Activated naive CD4-positive, alpha-beta T cell treated with anti-CD3 and anti-CD28 coated beads, Interleukin-2, amount 10 ng/mL, durations not matched to agents 7 days and 5 days (primary cell): ENCODE measurements at regions not wholly inside any gene's neighbourhood (a gene's known extent, or its start where the extent isn't known, plus 50 kb on each side); places are given as distances from the start of the nearest gene placed in this dataset.

ENCODE experiments used
- CTCF ChIA-PET: fragments of 350-600 bp; sonication (Branson Sonifier 250); formaldehyde crosslinking; loops from one replicate; lab custom pipeline; 2021; ENCODE audit warnings: antibody characterized with exemption; lab: Charles Lee
- DNase-seq: peaks from one replicate; pipeline ENCODE4 v3.0.0-alpha.2; 2020
- H3K27ac Mint-ChIP-seq: one replicate; pipeline ENCODE4 v1.8.0; 2021; ENCODE audit warnings: mild to moderate bottlenecking, moderate library complexity, mixed read lengths
- H3K27me3 Mint-ChIP-seq: one replicate; pipeline ENCODE4 v1.8.0; 2021; ENCODE audit warnings: mild to moderate bottlenecking, mixed read lengths
- H3K36me3 Mint-ChIP-seq: one replicate; pipeline ENCODE4 v1.8.0; 2021; ENCODE audit warnings: mixed read lengths
- H3K4me1 Mint-ChIP-seq: one replicate; pipeline ENCODE4 v1.8.0; 2021; ENCODE audit warnings: mixed read lengths
- H3K4me3 Mint-ChIP-seq: one replicate; pipeline ENCODE4 v1.8.0; 2021; ENCODE audit warnings: mild to moderate bottlenecking, moderate library complexity, mixed read lengths
- H3K9me3 Mint-ChIP-seq: one replicate; pipeline ENCODE4 v1.8.0; 2021; ENCODE audit warnings: mixed read lengths

DNA sequence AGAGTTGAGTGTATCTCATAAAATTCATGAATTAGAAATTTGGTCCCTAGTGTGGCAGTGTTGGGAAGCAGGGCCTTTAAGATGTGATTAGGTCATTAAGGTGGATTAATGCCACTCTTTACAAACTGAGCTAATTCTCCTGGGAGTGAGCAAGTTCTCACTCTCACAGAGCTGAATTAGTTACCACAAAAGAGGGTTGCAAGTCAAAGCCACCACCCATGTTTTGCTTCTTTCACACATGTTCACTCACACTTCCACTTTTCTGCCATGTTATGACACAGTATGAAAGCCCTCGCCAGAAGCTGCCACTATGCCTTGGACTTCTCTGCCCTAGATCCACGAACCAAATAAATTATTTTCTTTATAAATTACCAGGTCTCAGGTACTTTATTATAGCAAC is 332.1 kb downstream of the ARAP2 start:
- Mint-ChIP-seq H3K27ac (no peak overlapping the region), H3K9me3 (no peaks in the 10 kb centered on the region), H3K4me1 (no peaks in the 10 kb centered on the region), H3K36me3 (no peaks in the 10 kb centered on the region), H3K4me3 (no peak overlapping the region), H3K27me3 (no peaks in the 10 kb centered on the region)
- no peak for DNase-seq
- CTCF ChIA-PET: no interaction called here

DNA sequence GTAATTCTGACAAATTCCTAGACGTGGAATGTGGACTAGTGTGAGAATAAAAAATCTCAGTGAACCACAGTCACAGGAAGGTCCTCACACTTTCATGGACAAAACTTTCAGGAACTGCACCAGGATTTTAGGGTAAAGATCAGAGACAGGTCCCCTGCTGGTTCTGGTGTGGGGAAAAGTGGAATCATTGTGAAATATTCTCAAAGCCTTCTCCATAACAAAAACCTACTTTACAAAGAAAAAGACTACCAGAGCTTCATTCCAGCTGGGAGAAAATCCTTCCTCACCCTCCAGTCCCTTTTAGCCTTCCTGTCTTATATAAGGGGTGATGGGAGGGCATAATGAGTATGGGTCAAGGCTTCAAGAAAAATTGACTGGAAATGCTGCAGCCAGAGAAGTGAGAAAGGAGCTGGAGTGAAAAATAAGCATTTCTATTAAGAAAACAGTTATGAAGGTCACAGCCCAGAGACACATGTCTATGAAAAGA is 325.8 kb downstream of the ARAP2 start:
- Mint-ChIP-seq H3K4me1 (no peaks in the 10 kb centered on the region), H3K27ac (no peak overlapping the region), H3K4me3 (no peak overlapping the region), H3K9me3 (no peaks in the 10 kb centered on the region), H3K27me3 (no peaks in the 10 kb centered on the region), H3K36me3 (no peaks in the 10 kb centered on the region)
- CTCF ChIA-PET: no interaction called here
- no peak for DNase-seq

DNA sequence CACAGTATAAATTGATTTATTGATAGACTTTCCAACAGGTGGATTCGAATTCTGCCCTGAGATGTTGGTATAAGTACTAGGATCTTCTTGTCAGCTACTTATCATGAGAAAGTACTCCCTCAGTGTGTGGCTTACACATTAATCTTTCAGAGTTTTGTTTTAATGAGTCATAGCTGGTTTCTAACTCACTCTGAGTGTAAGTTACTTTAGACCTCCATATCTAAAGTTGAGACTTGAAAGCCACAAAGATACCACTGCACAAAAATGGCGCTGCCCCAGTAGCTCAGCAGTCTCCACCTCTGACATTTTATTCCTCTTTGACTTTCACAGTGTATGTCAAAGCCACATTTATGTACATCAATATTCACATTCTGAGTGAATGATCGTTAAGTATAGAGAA is 318.5 kb downstream of the ARAP2 start:
- DNase-seq: no peak

DNA sequence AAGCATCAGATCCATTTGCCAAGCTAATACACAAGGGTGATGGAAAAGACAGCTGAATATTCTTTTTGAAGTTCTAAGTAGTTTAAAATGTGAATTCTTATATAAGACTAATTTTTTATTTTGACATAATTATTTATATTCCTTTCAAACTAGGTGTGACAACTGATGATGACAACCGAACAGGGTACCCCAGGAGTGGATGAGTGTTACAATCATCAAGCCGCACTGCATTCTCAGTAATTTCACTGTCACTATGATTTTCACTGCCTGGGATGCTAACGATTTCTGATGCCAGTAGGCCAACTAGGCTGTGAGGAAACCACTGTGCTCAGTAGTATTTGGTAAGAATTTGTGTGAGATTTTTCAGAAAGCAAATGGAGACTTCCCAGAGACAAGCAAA is 317.5 kb downstream of the ARAP2 start:
- no peak overlapping the region for H3K27ac Mint-ChIP-seq
- H3K9me3 Mint-ChIP-seq: no peaks in the 10 kb centered on the region
- DNase-seq: no peak
- CTCF ChIA-PET: no interaction called here
- no peaks in the 10 kb centered on the region for H3K36me3 Mint-ChIP-seq
- H3K4me1 Mint-ChIP-seq: no peaks in the 10 kb centered on the region
- no peaks in the 10 kb centered on the region for H3K27me3 Mint-ChIP-seq
- no peak overlapping the region for H3K4me3 Mint-ChIP-seq

More for the DNA sequence above, 318.5 kb downstream of the ARAP2 start:
- Mint-ChIP-seq H3K9me3 (no peaks in the 10 kb centered on the region), H3K27me3 (no peaks in the 10 kb centered on the region), H3K4me3 (no peak overlapping the region), H3K4me1 (no peaks in the 10 kb centered on the region), H3K27ac (no peak overlapping the region), H3K36me3 (no peaks in the 10 kb centered on the region)
- CTCF ChIA-PET: interaction anchor here (1.9 kb wide), 1 partner anchor 8 kb away, joined by 6 read pairs; no protein-coding TSS in a partner anchor

DNA sequence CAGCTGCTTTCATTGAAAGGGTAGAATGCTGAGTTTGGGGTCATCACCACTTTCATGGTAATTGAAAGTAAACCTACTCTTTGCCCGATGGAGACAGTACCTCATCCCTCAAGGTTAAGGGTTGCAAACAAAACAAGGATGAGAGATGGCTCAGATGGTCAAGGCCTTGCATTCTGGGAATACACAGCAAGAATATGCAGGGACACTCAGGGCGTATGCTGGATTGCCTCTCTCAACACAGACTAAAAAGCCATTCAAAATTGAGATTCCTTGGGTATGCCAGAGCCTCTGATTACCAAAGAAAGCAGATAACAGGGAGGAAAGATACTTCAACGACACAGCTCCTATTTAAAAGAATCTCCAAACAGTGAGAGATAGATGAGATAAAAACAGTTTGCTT is 310.4 kb downstream of the ARAP2 start:
- Mint-ChIP-seq H3K27me3 (no peaks in the 10 kb centered on the region), H3K27ac (no peak overlapping the region), H3K4me1 (no peaks in the 10 kb centered on the region), H3K4me3 (no peak overlapping the region), H3K36me3 (no peaks in the 10 kb centered on the region), H3K9me3 (no peaks in the 10 kb centered on the region)
- DNase-seq: no peak
- CTCF ChIA-PET: interaction anchor here (0.6 to 1.8 kb wide), 6 partner anchors 9 to 1430 kb away, joined by 3 to 6 read pairs (median 4); no protein-coding TSS in a partner anchor

DNA sequence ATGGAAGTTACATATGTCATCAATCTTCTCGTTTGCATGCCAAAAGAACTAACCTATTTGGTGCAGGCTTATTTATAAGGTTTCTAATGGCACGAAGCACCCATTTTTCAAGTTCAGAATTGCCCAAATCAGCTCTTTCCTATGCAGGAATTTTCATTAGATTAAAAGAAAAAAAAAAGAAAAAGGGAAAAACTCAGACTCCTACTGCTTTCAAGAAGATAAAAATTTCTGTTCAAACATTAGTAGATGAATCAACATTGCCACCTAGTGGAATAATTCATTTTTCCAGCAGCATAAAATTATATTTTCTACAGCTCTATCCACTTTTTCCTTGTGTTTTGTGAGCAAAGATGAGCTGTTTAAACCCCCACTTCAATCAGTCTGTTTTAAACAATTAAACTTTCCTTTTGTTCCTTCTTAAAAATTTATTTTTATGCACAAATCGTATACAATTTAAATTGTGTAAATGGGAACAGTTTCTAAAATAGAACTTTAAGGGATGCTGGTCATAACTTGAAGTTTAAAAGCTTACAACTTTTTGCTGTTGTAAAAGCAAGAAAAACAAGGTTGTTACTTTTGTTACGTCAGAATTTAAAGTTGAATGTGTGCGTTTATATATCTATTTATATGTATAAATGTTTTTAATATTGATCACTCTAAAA is 309.9 kb downstream of the ARAP2 start:
- H3K27me3 Mint-ChIP-seq: no peaks in the 10 kb centered on the region
- no peaks in the 10 kb centered on the region for H3K9me3 Mint-ChIP-seq
- CTCF ChIA-PET: interaction anchor here (0.6 to 1.8 kb wide), 7 partner anchors 9 to 465 kb away, joined by 3 to 6 read pairs (median 4); no protein-coding TSS in a partner anchor
- no peaks in the 10 kb centered on the region for H3K4me1 Mint-ChIP-seq
- DNase-seq: no peak
- no peak overlapping the region for H3K4me3 Mint-ChIP-seq
- H3K36me3 Mint-ChIP-seq: no peaks in the 10 kb centered on the region
- no peak overlapping the region for H3K27ac Mint-ChIP-seq

DNA sequence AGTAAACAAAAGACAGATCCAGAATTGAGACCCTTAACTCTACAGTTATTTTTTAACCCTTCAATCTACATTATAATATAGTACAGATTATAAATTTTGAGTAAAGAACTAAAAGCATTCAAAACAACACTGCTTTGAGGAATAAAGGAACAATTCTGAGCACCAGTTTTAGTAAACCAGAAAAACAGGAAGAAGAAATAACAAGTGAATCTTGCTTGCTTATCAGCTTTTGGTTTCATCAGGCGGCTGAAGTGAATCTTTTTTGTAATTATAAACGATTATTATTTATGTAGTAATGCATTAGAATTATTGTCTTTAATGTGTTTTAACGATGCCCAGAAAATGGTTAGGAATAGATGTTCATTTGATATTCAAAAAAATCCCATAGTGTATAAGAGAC is 305.4 kb downstream of the ARAP2 start:
- CTCF ChIA-PET: no interaction called here
- H3K9me3 Mint-ChIP-seq: no peaks in the 10 kb centered on the region
- no peaks in the 10 kb centered on the region for H3K36me3 Mint-ChIP-seq
- H3K4me3 Mint-ChIP-seq: no peak overlapping the region
- H3K27ac Mint-ChIP-seq: no peak overlapping the region
- no peak for DNase-seq
- no peaks in the 10 kb centered on the region for H3K27me3 Mint-ChIP-seq
- H3K4me1 Mint-ChIP-seq: no peaks in the 10 kb centered on the region

DNA sequence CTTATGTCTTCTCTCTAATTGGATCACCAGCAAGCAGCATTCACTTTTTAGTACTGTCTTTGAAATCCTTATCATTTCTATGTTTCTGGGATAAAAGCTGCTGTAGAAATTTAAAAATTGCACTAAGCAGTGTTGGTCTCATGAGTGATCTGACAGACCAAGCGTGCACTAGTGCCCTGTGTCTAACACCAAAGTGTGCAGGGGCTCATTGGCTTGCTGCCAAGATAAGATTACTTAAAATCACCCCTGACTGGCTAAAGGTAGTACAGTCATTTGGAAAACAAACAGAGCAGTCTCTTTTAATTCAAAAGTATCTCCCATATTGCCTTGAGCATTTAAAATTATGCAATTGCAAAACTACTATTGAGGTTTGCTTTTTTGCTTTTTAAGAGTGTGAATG is 304.6 kb downstream of the ARAP2 start:
- CTCF ChIA-PET: no interaction called here
- no peak overlapping the region for H3K27ac Mint-ChIP-seq

DNA sequence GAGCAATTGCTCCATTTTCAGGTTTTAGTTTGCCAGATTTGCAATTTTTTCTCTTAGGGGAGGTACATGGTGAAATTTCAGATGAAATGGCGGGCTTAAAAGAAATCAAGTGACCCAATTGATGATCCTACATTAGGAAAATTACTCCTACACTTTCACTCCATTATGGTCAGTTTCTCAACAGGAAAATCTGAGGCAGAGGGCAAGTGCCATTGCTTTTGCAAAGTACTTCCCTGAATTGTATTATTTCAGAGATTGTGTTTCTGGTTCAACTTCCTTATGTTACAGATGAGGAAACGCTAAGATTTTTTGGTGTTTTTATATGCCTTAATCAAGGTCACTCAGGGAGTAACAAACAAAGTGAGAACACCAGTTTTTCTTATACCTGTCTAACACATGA is 302.2 kb downstream of the ARAP2 start:
- Mint-ChIP-seq H3K4me1 (no peaks in the 10 kb centered on the region), H3K9me3 (no peaks in the 10 kb centered on the region), H3K4me3 (no peak overlapping the region), H3K36me3 (no peaks in the 10 kb centered on the region), H3K27ac (no peak overlapping the region), H3K27me3 (no peaks in the 10 kb centered on the region)
- CTCF ChIA-PET: no interaction called here
- no peak for DNase-seq

More for the DNA sequence above, 304.6 kb downstream of the ARAP2 start:
- Mint-ChIP-seq H3K36me3 (no peaks in the 10 kb centered on the region), H3K4me3 (no peak overlapping the region), H3K4me1 (no peaks in the 10 kb centered on the region), H3K9me3 (no peaks in the 10 kb centered on the region), H3K27me3 (no peaks in the 10 kb centered on the region)
- no peak for DNase-seq

DNA sequence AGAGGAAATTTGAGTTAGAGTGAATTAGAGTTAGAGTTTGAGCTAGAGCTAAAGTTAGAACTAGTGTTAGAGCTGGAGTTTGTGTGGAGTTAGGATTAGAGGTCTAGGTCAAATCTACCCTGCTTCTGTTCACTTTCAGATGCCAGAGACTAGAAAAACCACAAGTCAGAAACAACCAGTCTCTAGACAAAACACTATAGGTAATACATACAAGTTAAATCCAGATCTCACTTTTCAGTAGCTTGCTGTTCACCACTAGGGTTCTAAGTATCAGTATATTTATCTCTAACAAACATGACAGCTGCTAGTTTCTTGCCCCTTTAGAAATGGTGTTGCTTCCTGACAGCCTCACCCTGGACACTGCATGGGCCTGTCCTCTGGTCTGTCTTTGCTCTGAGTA is 300.7 kb downstream of the ARAP2 start:
- Mint-ChIP-seq H3K4me1 (no peaks in the 10 kb centered on the region), H3K9me3 (no peaks in the 10 kb centered on the region), H3K36me3 (no peaks in the 10 kb centered on the region), H3K4me3 (no peak overlapping the region), H3K27me3 (no peaks in the 10 kb centered on the region), H3K27ac (no peak overlapping the region)
- CTCF ChIA-PET: no interaction called here
- no peak for DNase-seq

DNA sequence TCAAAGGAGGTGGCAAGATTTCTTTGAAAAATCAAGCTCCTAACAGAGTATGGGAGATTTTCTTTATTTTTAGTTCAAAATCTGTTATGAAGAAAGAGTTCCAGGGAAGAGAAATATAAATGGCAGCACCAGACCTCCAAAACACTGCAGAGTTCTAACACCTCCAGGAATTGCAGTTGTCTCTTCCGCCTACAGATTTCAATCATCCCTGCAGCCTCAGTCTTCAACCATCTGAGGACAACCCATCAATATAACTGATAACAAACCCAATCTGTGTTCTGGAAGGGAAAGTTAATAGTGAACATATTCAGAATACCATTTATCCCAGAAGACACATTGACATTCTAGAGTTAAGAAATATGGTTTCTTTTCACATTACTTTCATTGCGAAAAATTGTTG is 296.1 kb downstream of the ARAP2 start:
- Mint-ChIP-seq H3K36me3 (no peaks in the 10 kb centered on the region), H3K27me3 (no peaks in the 10 kb centered on the region), H3K4me3 (no peak overlapping the region), H3K4me1 (no peaks in the 10 kb centered on the region), H3K27ac (no peak overlapping the region), H3K9me3 (no peaks in the 10 kb centered on the region)
- CTCF ChIA-PET: no interaction called here
- no peak for DNase-seq

DNA sequence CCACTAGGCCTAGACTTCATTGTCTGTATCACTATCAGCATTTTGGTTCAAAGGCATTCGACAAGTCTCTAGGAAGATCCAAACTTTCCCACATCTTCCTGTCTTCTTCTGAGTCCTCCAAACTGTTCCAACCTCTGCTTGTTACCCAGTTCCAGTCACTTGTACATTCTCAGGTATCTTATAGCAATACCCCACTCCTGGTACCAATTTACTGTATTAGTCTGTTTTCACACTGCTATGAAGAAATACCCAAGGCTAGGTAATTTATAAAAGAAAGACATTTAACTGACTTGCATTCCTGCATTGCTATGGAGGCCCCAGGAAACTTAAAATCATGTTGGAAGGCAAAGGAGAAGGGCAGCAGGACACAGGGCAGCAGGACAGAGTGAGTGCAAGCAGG is 293.9 kb downstream of the ARAP2 start:
- H3K27me3 Mint-ChIP-seq: no peaks in the 10 kb centered on the region
- no peaks in the 10 kb centered on the region for H3K9me3 Mint-ChIP-seq
- no peaks in the 10 kb centered on the region for H3K4me1 Mint-ChIP-seq
- H3K4me3 Mint-ChIP-seq: no peak overlapping the region
- CTCF ChIA-PET: no interaction called here
- no peaks in the 10 kb centered on the region for H3K36me3 Mint-ChIP-seq
- no peak overlapping the region for H3K27ac Mint-ChIP-seq
- DNase-seq: no peak

DNA sequence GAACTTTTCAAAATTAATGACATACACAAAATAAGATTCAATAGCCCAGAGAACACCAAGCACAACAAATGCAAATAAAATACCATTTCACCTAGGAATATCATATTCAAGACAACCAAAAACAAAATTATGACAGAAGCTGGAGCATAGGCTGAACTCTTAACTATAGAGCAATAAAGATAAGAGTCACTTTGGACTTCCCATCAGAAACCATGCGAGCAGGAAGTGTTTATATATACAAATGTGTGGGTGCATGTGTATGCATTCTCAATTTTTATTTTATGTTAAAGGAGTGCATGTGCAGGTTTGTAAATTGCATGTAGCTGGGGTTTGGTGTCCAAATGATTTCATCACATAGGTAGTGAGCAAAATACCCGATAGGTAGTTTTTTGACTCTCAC is 291.6 kb downstream of the ARAP2 start:
- H3K4me3 Mint-ChIP-seq: no peak overlapping the region
- no peak for DNase-seq
- H3K4me1 Mint-ChIP-seq: no peaks in the 10 kb centered on the region
- no peaks in the 10 kb centered on the region for H3K27me3 Mint-ChIP-seq
- H3K9me3 Mint-ChIP-seq: no peaks in the 10 kb centered on the region
- no peak overlapping the region for H3K27ac Mint-ChIP-seq
- no peaks in the 10 kb centered on the region for H3K36me3 Mint-ChIP-seq
- CTCF ChIA-PET: interaction anchor here (0.9 kb wide), 1 partner anchor 96 kb away, joined by 3 read pairs; no protein-coding TSS in a partner anchor

DNA sequence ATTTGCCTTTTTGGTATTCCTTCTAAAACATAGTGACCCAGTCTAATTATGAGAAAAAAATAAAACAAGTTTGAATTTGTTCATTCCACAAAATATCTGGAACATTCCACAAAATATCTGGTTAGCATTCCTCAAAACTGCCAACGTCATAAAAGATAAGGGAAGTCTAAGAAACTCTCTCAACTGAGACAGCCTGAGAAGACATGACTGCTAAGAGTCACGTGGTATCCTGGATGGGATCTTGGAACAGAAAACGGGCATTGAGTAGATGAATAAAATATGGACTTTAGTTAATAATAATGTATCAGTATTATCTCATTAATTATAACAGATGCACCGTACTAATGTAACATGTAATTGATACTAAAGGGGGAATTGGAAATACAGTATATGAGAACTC is 280.9 kb downstream of the ARAP2 start:
- Mint-ChIP-seq H3K27ac (no peak overlapping the region), H3K27me3 (no peaks in the 10 kb centered on the region), H3K9me3 (no peaks in the 10 kb centered on the region), H3K4me3 (no peak overlapping the region), H3K4me1 (no peaks in the 10 kb centered on the region), H3K36me3 (no peaks in the 10 kb centered on the region)
- DNase-seq: no peak
- CTCF ChIA-PET: no interaction called here

DNA sequence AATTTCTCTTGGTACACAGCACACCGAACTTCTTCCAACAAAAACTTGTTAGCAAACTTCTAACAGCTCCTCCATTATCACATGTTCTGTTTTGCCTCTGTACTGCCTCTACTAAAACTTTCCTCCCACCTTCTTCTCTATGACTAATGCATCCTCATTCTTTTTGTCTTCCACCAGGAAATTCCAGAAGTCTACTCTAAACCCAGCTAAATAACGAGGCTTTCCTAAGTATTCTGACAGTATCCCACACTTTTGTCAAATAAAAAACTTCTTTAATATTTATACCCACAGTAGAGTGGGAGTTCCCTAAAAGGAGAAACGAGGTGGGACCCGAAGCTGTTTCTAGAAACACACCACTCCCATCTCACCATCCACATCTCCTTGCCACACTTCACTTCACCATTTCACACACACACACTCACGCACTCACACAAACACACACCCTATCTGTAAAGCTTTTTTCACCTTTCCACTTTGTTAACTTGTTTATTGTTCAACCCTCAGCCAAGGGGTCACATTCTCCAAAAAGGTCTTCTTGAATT is 280.3 kb downstream of the ARAP2 start:
- DNase-seq: no peak
- no peaks in the 10 kb centered on the region for H3K36me3 Mint-ChIP-seq
- H3K9me3 Mint-ChIP-seq: no peaks in the 10 kb centered on the region
- H3K27me3 Mint-ChIP-seq: no peaks in the 10 kb centered on the region
- no peak overlapping the region for H3K4me3 Mint-ChIP-seq
- H3K27ac Mint-ChIP-seq: no peak overlapping the region
- H3K4me1 Mint-ChIP-seq: no peaks in the 10 kb centered on the region
- CTCF ChIA-PET: no interaction called here
